T-helper 1 cell treated with Interleukin-12 subunit alpha and Interleukin-12 subunit beta and Interleukin-4 antibody, amounts not matched to agents 30 ng/mL and 1 ng/mL, for 36 hours (primary cell): ENCODE measurements at regions not wholly inside any gene's neighbourhood (a gene's known extent, or its start where the extent isn't known, plus 50 kb on each side); places are given as distances from the start of the nearest gene placed in this dataset.
"Not testable (repeated sequence)": the region's sequence is repeated elsewhere in the genome, so short reads cannot be mapped to it uniquely, and the experiment has no call there.

ENCODE experiments used
- intact Hi-C: fragments of 100-400 bp; cut with micrococcal nuclease; formaldehyde crosslinking; loops from one replicate; pipeline ENCODE4 v1.15.1; 2024

DNA sequence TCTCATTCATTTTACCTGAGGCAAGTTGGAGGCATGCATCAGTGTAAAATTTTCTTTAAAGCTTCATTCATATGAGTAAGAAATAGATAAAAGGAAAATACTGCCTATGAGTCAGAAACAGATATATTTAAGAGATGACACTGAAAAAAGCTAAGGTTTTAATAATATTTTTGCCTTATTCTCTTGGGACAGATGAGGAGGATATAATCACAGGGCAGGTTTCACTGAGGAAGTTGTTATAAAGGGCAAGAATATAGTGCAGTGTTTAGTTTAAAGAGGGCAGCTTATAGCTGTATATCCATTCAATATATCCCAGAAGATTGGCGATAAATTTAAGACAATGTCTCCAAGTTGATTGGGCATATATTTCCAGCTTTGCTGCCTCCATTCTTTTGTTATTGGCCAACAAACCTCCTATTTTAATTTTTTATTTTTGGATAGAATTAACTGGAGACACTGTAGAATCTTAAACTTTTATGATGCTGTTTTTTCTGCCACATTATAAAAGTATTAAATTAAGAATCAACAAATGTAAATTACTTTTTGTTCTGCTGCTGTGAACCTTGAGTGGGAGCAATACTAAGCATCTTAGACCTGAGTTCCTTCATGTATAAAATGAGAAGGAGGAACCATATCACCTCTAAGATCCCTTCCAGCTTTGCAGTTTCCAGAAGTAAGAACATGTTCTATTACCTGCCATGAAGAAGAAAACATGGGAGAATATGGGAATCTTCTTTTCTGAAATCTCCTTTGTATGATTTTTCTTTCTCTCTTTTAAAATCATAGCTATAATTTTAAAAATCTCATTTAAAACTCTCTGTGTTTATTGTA, 171.6 kb downstream of the S1PR1 start:
- intact Hi-C loops: no loop called here

DNA sequence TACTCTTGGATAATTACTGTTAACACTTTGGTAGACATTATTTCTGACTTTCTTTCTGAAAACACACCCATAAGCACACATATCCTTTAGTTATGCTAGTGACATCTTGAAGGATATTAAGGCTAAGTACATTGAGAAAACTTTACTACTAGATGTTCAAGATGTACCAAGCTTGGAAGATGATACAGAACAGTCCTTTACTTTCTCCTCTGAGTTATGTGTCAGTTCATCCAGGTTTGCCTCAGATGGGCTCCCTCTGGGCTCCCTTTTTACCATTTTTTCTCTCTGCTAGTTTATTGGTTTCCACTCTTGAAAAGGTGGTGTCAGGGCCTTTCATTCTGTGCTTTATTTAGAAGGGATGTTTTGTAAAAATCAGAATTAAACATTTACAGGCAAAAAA, 172.3 kb downstream of the S1PR1 start:
- intact Hi-C loops: no loop called here

DNA sequence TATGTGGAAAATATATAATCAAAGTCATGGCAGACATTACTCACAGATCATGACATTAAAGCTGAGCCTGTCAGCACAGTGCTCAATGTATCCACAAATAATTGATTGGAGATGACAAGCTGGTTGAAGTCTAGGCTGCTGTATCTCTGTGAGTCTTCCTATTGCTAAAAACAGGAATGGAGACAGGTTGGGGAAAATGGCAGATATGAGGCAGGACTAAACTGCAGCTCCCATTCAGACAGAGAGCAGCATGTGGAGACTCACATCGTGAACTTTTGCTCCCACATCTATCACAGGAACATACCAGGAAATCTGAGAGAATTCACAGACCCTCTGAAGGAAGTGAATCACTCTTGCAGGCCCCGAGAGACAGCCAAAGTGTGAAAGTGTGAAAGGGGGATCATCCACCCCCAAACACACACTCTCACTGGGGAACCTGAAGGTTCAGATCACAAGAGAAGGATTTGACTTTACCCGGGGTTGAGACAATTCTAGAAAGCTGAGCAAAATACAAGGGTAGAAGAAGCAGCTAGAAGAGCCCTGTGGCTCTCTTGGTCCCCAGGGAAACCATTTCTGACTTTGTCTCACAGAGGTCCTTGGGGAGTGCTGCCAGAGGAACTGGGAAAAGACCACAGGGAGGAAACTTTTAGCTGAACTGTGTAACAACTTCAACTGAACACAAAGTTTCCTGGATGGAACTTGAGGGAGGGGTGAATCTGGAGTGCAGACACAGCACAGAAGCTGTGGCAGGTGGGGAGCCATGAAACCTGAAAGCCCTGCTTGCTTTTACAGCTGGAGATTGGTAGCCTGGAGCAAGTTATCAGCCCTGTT, 173.4 kb downstream of the S1PR1 start:
- intact Hi-C loops: no loop called here

DNA sequence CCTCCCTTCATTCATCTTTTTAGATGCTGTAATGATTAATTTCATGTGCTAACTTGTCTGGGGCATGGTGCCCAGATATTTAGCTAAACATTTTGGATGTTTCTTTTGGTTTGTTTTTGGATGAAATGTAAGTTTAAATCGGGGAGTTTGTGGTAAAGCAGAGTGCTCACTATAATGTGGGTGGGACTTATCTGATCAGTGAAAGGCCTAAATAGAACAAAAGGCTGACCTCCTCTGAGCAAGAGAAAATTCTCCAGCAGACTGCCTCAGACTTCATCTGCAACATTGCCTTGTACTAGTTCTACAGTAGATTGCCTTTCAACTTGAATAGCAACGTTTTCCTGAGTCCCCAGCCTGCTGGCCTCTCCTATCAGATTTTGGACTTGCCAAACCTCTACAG, 183.6 kb downstream of the S1PR1 start:
- intact Hi-C loops: no loop called here

DNA sequence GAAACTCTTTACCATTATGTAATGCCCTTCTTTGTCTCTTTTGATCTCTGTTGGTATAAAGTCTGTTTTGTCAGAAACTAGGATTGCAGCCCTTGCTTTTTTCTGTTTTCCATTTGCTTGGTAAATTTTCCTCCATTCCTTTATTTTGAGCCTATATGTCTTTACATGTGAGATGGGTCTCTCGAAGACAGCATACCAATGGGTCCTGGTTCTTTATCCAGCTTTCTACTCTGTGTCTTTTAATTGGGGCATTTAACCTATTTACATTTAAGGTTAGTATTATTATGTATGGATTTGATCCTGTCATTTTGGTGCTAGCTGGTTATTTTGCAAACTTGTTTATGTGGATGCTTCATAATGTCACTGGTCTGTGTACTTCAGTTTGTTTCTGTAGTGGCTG, 191.3 kb downstream of the S1PR1 start:
- intact Hi-C loops: not testable (repeated sequence)

DNA sequence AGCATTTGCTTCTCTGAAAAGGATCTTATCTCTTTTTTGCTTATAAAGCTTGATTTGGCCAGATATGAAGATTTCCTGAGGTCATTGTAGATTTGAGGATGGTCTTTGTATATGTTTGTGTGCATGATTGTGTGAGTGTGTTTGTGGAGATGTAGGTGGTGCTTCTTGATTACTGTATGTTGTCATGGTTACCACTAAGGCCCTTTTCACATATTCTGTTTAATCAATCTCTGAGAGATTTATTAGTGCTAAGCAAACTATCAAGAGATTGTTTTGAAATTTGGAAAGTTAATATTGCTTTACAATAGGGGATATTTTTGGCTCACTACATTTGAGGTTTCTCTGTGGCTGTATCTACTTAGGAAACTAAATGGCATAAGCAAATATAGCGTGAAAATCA, 191.7 kb downstream of the S1PR1 start:
- intact Hi-C loops: no loop called here

DNA sequence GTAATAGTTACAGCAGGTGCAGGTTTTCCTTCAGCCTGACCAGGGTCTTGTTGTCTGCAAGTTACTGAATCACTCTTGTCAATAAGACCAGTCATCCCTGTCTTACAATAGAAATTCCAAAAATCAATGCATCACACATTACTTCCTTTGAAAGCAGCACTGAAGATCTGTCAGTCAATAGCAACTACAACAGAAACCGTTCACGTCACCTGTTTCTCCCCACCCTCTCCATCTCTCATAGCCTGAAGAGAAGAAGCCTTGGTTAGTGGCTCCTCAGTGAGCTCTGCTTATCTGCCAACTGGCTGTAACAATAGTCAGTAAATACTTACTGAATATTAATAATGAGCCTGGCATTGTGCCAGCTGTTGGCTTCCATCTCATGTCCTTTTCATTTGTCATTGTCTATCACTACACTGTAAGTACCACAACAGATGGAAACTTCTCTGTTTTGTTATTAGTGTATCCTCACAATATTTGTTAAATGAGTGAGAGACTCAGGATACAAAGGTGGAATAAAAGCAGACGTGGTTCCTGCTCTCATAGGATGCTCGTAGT, 195.2 kb downstream of the S1PR1 start:
- intact Hi-C loops: no loop called here

DNA sequence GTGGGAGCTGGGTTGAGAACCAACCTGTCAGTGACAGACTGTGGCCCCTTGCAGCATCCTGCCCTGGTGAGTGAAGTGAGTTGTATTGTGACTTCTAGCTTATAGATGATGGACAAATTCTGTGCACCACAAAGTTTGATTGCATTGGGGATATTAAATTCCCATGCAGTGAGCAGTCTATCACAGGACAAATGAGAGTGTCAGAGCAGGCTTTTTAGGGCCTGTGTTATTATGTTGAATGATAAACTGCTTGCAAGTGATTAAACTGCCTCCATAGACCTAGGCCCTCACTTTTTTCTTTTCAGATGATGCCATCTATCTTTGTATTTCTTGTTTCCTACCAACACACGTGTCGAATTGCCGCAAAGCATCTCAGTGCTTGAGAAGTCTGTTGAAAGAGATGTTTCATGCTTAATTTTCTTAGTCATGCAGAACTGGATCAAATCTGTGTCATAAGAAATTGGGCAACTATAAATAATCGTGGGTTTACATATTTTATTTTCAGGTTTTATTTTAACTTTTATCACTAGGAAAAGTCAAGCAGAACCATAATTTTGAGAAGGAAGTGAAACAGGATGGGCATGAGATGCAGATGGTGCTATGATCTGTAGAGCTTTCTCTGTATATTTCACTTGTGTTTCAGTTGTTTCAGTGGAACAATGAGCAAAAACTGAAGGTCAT, 199.2 kb downstream of the S1PR1 start:
- intact Hi-C loops: loop anchor here (5.0 kb wide), 2 partner anchors 64 to 514 kb away; no protein-coding TSS in a partner anchor

DNA sequence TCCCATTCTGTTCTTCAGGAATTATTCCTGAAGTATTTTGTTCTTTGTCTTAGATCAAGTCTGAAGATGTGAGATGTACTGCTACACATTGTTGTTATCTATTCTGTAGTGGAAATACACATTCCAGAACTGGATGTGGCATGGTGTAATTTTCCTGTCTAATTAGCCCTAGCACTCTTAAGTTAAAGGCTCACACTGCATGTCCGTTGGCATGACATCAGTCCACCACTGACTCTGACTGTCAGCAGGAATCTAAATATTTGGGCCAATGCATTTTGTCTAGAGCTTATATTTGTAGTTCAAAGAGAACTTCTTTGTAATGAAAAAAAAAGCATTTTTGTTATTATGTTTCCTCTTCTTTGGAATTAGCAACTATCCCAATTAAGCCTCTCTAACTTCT, 201.0 kb downstream of the S1PR1 start:
- intact Hi-C loops: loop anchor here (1.0 to 5.0 kb wide), 3 partner anchors 65 to 515 kb away; no protein-coding TSS in a partner anchor

DNA sequence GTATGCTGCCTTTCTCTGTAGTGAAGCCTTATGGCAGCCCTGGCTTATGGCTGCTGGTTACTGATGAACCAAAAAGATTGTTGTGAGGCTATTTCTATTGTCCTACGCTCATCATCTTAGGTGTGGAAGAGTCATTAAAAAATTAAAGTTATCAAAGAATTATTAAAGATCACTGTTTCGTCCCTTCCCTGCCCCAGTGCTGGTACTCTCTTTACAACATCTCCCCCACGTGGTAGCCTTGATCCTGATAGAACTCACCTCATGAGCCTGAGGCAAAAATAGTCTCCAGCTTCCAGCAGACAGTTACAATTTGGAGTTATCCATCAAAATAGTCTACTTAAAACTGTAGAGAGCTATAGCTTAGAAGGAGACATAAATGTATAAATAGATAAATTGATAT, 201.5 kb downstream of the S1PR1 start:
- intact Hi-C loops: loop anchor here (1.0 to 5.0 kb wide), 3 partner anchors 66 to 516 kb away; no protein-coding TSS in a partner anchor

DNA sequence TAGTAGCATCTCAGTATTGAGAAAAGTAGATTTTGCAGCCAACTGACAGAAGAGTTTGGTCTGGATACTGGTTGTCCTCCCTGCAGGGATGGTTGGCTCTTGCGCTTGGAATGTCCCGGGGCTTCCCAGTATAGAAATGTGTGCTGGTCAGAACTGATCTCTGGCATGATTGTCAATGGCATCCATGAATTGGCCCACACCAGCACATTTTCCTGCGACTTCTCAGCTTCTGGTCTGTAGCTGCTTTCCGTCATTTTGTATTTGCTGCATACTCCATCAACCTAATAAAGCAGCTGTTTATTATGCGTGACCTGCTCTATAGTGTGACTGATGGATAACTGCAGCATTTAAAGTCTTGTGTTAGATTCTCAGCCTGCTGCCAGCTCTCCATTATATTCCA, 203.7 kb downstream of the S1PR1 start:
- intact Hi-C loops: no loop called here

DNA sequence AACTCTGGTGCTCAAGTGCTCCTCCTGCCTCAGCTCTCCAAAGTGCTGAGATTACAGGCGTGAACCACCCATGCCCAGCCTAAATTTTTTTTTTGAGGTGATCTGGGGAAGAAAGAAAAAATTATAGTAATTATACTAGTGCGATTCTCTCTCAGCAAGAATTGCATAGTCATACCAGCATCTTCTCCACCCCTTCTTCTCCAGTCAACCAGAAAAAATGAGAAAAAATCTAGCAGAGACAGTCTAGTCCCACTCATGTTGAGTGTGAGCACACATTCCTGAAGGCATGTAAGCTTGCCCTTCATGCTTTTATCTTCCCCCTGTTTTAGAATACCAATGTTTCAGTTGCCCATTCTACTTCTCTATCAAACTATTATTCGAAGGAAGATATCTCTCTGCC, 207.6 kb downstream of the S1PR1 start:
- intact Hi-C loops: no loop called here

DNA sequence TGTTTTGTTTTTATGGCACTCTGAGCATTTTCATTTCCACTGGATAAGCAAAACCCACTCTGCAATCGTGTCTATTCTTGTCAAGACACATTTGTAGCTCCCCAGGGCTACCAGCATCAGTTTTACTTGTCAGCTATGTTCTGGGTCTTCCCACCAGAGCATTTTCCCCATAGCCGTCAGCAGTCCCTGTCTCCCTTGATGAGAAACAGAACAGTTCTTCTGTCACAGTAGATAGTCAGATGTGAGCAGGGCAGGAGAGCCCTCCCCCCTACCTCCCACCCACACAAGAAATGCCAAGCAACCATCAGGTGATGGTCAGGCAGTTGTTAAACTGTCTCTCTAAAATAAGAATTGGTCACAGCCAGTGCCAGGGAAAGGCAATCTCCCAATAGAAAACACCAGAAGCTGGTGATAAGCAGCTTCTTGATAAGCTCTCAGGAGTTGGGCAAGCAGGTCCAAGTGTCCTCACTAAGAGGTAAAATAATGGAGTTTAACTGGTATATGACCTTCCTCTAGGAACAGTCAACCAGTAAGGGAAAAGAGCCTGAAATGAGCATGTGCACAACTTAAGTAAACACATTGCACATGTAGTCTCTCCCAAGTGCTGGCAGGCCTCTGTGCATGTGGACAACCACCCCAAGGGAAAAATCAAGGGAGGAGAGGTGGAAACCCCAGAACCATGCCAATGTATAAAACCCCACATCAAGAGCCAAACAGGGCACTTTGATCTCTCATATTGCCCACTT, 208.2 kb downstream of the S1PR1 start:
- intact Hi-C loops: no loop called here

DNA sequence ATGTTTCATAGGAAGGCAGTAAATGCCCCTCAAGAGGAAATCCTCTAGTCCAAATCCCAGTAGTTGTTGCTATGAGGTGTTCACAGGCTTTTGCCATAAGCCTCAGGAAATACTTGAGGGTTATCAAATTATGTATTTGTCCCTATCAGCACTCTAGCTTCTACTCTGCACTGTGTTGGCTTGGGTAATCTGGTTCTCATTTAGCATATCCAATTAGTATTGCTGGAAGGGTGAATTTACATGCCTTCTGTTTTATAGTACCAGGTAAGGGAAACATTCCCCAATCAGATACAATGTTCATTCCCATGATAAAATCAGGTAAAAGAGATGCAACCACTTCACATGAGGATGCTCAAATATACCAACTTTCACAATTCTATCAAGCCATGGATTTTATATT, 211.2 kb downstream of the S1PR1 start:
- intact Hi-C loops: no loop called here

DNA sequence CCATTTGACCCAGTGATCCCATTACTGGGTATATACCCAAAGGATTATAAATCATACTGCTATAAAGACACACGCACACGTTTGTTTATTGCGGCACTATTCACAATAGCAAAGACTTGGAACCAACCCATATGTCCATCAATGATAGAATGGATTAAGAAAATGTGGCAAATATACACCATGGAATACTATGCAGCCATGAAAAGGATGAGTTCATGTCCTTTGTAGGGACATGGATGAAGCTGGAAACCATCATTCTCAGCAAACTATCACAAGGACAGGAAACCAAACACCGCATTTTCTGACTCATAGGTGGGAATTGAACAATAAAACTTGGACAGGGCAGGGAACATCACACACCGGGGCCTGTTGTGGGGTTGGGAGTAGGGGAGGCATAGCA, 213.9 kb downstream of the S1PR1 start:
- intact Hi-C loops: loop anchor here (5.0 kb wide), 1 partner anchor 138 kb away; no protein-coding TSS in a partner anchor

DNA sequence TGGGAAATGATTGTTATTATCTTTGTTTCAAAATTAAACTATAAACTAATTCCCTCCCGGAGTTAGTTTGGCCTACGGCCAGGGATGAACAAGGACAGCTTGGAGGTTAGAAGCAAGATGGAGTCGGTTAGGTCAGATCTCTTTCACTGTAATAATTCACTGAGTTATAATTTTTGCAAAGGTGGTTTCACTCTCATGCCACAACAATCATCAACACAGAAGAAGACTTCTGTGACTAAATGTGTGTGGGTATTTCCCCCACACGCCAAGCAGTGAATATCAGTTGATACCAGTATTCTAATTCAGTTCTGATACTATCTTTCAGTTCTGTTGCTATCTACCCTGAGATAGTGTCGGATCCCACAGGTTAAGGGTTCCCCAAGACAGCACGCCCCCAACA, 215.1 kb downstream of the S1PR1 start:
- intact Hi-C loops: loop anchor here (5.0 kb wide), 1 partner anchor 140 kb away; no protein-coding TSS in a partner anchor

DNA sequence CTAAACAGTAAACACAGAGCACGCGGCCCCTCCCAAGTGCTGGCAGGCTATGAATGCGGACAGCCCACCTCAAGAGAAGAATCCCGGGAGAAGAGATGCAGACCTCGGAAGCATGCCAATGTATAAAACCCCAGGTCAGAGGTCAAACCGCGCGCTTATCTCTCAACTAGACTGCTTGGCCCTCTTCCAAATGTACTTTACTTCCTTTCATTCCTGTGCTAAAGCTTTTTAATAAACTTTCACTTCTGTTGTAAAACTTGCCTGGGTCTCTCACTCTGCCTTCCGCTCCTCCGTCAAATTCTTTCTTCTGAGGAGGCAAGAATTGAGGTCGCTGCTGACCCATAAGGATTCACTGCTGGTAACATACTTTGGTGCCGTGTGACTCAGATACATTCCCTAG, 216.0 kb downstream of the S1PR1 start:
- intact Hi-C loops: loop anchor here (5.0 kb wide), 1 partner anchor 141 kb away; no protein-coding TSS in a partner anchor

DNA sequence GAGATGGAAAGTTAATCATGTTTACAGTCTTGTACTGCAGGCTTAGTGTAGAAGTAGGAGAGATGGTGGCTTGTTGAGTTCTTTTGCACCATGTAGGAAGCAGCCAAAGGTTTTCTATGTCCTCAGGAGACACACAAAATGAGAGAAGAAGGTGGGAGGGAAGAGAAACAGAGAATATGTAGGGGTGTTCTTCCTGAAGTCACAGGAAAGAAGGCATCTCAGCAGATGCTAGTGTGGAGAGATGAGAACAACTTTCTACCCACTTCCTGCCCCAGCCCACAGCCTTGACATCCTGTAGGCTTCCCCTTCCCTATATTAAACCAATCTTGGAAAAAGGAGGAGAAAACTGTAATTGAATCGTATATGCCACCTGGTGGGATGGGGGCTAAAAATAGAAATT, 217.0 kb downstream of the S1PR1 start:
- intact Hi-C loops: loop anchor here (5.0 kb wide), 1 partner anchor 142 kb away; no protein-coding TSS in a partner anchor

DNA sequence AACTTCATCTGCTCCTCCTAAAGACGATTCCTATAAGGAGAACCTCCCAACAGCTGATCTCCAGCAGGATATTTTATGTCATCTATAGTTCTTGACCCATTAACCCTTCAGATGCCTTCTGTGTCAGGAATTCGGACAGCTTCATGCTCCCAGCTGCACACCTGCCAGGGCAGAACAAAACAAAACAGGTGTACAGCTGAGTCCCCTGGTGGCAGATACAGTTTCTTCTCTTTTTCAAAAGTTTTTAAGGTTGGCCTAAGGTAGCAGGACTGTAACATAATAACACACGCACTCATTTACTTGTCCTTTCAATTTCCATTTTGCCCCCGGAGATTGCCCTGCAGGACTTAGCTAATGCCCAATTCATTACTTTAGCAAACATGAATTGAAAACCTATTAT, 218.3 kb downstream of the S1PR1 start:
- intact Hi-C loops: no loop called here

DNA sequence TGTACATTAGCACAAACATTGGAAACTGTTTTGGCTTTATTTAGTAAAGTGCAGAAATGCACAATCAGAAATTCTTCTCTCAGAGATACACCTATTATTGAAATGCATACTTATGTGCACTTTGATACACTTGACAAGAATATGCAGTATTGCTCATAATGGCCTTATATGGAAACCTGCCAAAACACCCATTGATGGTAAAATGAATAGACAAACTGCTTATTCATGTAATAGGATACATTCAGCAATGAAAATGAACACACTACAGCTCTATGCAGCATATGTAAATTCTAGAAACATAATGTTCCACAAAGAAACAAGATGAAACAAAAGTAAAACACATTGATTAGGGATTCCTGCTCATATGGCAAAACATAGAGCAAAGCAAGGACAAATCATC, 223.9 kb downstream of the S1PR1 start:
- intact Hi-C loops: no loop called here

DNA sequence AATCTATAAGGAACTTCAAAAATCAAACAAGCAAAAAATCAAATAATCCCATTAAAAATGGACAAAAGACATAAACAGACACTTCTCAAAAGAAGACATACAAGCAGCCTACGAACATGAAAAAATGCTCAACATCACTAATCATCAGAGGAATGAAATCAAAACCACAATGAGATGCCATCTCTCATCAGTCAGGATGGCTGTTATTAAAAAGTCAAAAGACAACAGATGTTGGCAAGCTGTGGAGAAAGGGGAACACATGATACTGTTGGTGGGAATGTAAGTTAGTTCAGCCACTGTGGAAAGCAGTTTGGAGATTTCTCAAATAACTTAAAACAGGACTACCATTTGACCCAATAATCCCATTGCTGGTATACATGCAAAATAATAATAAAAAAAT, 226.4 kb downstream of the S1PR1 start:
- intact Hi-C loops: no loop called here
